ENCODE measurements at regions not wholly inside any gene's neighbourhood (a gene's known extent, or its start where the extent isn't known, plus 50 kb on each side); places are given as distances from the start of the nearest gene placed in this dataset.

DNA sequence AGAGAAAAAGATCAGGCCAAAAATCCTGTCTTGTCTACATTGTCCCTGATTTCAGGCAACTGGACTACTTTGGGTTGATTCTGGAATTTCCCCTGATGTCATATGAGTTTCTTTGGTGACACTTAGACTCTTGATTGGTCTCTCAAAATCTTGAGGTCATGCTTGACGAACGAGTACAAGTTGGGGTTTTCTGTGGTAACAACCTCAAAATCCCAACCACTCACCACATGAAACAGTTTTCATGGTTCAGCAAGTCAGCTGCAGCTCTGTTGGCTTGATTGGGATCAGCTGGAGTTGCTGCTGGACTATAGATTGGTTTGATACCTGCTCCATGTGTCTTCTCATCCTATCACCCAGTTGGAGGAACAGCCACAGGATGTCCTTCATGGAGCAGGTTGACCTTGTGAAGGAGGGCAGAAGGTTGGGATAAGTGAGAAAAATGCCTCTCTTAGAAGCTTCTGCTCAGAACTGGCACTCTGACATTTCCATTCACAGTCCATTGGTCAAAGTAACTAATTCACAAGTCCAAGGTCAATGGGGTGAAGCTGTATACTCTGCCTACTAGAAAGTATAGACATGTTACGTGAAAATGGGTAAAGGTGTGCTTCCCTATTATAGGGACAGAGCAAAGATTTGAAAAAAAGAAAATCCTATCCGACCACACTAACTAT is 284.5 kb downstream of the SH3GL2 start:
- no peak overlapping the region for H3K27ac ChIP-seq (ENCODE audit: low read depth in 1 of 2, low read length in 1 of 2)
- no peaks in the 10 kb centered on the region for H3K36me3 ChIP-seq (ENCODE audit: control insufficient read depth in 2 of 2, insufficient read depth in 2 of 2, low read length in 1 of 2)
- no peaks in the 10 kb centered on the region for H3K4me1 ChIP-seq (ENCODE audit: control insufficient read depth in 2 of 2, insufficient read depth in 2 of 2, low read length in 2 of 2)
- no peaks in the 10 kb centered on the region for H3K27me3 ChIP-seq (ENCODE audit: control insufficient read depth in 2 of 2, insufficient read depth in 1 of 2, low read length in 1 of 2)
- no peaks in the 10 kb centered on the region for H3K9me3 ChIP-seq (ENCODE audit: control insufficient read depth in 2 of 2, insufficient read depth in 1 of 2, low read length in 1 of 2)
- H3K4me3 ChIP-seq (ENCODE audit: low read length in 2 of 2) = no peak overlapping the region
- DNase-seq (ENCODE audit: low read depth in 6 of 9, low spot score in 9 of 9) = no peak
- WGBS = 73% methylated on average over 4 of the region's 4 CpGs

GRCh38 chr9:17863924-17864323 is 285.1 kb downstream of the SH3GL2 start:
- DNase-seq (ENCODE audit: low read depth in 6 of 9, low spot score in 9 of 9) = no peak
- Histone ChIP-seq H3K27me3 (ENCODE audit: control insufficient read depth in 2 of 2, insufficient read depth in 1 of 2, low read length in 1 of 2) (no peaks in the 10 kb centered on the region), H3K27ac (ENCODE audit: low read depth in 1 of 2, low read length in 1 of 2) (no peak overlapping the region), H3K9me3 (ENCODE audit: control insufficient read depth in 2 of 2, insufficient read depth in 1 of 2, low read length in 1 of 2) (no peaks in the 10 kb centered on the region), H3K4me1 (ENCODE audit: control insufficient read depth in 2 of 2, insufficient read depth in 2 of 2, low read length in 2 of 2) (no peaks in the 10 kb centered on the region), H3K4me3 (ENCODE audit: low read length in 2 of 2) (no peak overlapping the region), H3K36me3 (ENCODE audit: control insufficient read depth in 2 of 2, insufficient read depth in 2 of 2, low read length in 1 of 2) (no peaks in the 10 kb centered on the region)

DNA sequence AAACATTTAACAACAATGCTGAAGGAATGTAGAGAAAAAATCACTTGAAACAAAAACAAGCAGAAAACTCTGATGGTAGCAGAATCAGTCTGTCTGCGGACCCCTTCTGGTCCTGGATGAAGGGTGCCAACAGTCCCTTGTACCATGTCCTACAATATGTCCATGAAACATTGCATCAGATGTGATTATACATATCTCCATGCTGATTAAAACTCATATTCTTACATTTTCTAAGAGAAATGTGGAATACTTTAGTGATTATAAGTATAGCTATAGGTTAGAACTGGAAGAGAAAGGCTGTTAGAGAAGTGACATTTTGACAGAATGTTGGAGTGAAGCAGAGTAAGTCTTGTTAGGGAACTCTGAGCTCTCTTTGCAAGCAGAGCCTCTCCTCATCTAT is 286.1 kb downstream of the SH3GL2 start:
- Histone ChIP-seq H3K4me3 (ENCODE audit: low read length in 2 of 2) (no peak overlapping the region), H3K36me3 (ENCODE audit: control insufficient read depth in 2 of 2, insufficient read depth in 2 of 2, low read length in 1 of 2) (no peaks in the 10 kb centered on the region), H3K4me1 (ENCODE audit: control insufficient read depth in 2 of 2, insufficient read depth in 2 of 2, low read length in 2 of 2) (no peaks in the 10 kb centered on the region), H3K27me3 (ENCODE audit: control insufficient read depth in 2 of 2, insufficient read depth in 1 of 2, low read length in 1 of 2) (no peaks in the 10 kb centered on the region), H3K27ac (ENCODE audit: low read depth in 1 of 2, low read length in 1 of 2) (no peak overlapping the region), H3K9me3 (ENCODE audit: control insufficient read depth in 2 of 2, insufficient read depth in 1 of 2, low read length in 1 of 2) (no peaks in the 10 kb centered on the region)
- 97% methylated on average over 1 of the region's 1 CpG for WGBS
- DNase-seq (ENCODE audit: low read depth in 6 of 9, low spot score in 9 of 9) = no peak

- WGBS = 52% methylated on average over 1 of the region's 1 CpG
- H3K27me3 ChIP-seq (ENCODE audit: control insufficient read depth in 2 of 2, insufficient read depth in 1 of 2, low read length in 1 of 2) = no peaks in the 10 kb centered on the region
- no peak for DNase-seq (ENCODE audit: low read depth in 6 of 9, low spot score in 9 of 9)
- H3K36me3 ChIP-seq (ENCODE audit: control insufficient read depth in 2 of 2, insufficient read depth in 2 of 2, low read length in 1 of 2) = no peaks in the 10 kb centered on the region
- H3K4me1 ChIP-seq (ENCODE audit: control insufficient read depth in 2 of 2, insufficient read depth in 2 of 2, low read length in 2 of 2) = no peaks in the 10 kb centered on the region
- H3K27ac ChIP-seq (ENCODE audit: low read depth in 1 of 2, low read length in 1 of 2) = no peak overlapping the region
- H3K9me3 ChIP-seq (ENCODE audit: control insufficient read depth in 2 of 2, insufficient read depth in 1 of 2, low read length in 1 of 2) = no peaks in the 10 kb centered on the region
- no peak overlapping the region for H3K4me3 ChIP-seq (ENCODE audit: low read length in 2 of 2)
Measured at GRCh38 chr9:17865881-17866280, 287.0 kb downstream of the SH3GL2 start.

DNA sequence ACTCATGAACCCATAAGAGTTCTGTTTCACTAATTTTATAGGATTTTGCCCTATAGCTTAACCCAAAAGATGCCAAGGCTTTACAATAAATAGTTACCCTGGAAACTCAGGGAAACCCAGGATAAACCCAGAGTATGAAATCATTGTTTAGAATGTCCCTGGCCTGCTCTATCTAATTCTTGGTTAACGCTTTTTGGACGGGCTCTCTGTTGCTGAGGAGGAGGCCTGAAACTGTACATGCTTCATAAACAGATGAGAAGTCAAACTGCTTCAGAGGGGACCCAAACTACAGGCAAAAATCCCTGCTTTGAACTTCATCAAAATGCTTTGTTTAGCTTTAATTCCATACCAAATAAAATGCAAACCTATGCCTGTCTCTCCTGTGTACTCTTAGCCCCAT is 291.9 kb downstream of the SH3GL2 start:
- DNase-seq (ENCODE audit: low read depth in 6 of 9, low spot score in 9 of 9) = no peak
- Histone ChIP-seq H3K27me3 (ENCODE audit: control insufficient read depth in 2 of 2, insufficient read depth in 1 of 2, low read length in 1 of 2) (no peaks in the 10 kb centered on the region), H3K9me3 (ENCODE audit: control insufficient read depth in 2 of 2, insufficient read depth in 1 of 2, low read length in 1 of 2) (no peaks in the 10 kb centered on the region), H3K4me3 (ENCODE audit: low read length in 2 of 2) (no peak overlapping the region), H3K4me1 (ENCODE audit: control insufficient read depth in 2 of 2, insufficient read depth in 2 of 2, low read length in 2 of 2) (no peaks in the 10 kb centered on the region), H3K27ac (ENCODE audit: low read depth in 1 of 2, low read length in 1 of 2) (no peak overlapping the region), H3K36me3 (ENCODE audit: control insufficient read depth in 2 of 2, insufficient read depth in 2 of 2, low read length in 1 of 2) (no peaks in the 10 kb centered on the region)
- WGBS = 96% methylated on average over 2 of the region's 2 CpGs

- no peaks in the 10 kb centered on the region for H3K9me3 ChIP-seq (ENCODE audit: control insufficient read depth in 2 of 2, insufficient read depth in 1 of 2, low read length in 1 of 2)
- no peaks in the 10 kb centered on the region for H3K36me3 ChIP-seq (ENCODE audit: control insufficient read depth in 2 of 2, insufficient read depth in 2 of 2, low read length in 1 of 2)
- no peak overlapping the region for H3K27ac ChIP-seq (ENCODE audit: low read depth in 1 of 2, low read length in 1 of 2)
- H3K4me3 ChIP-seq (ENCODE audit: low read length in 2 of 2) = no peak overlapping the region
- H3K4me1 ChIP-seq (ENCODE audit: control insufficient read depth in 2 of 2, insufficient read depth in 2 of 2, low read length in 2 of 2) = no peaks in the 10 kb centered on the region
- no peak for DNase-seq (ENCODE audit: low read depth in 6 of 9, low spot score in 9 of 9)
- WGBS = 94% methylated on average over 2 of the region's 2 CpGs
- no peaks in the 10 kb centered on the region for H3K27me3 ChIP-seq (ENCODE audit: control insufficient read depth in 2 of 2, insufficient read depth in 1 of 2, low read length in 1 of 2)
Measured at GRCh38 chr9:17871213-17871890, 292.5 kb downstream of the SH3GL2 start.

- Histone ChIP-seq H3K4me1 (ENCODE audit: control insufficient read depth in 2 of 2, insufficient read depth in 2 of 2, low read length in 2 of 2) (no peaks in the 10 kb centered on the region), H3K4me3 (ENCODE audit: low read length in 2 of 2) (no peak overlapping the region), H3K27me3 (ENCODE audit: control insufficient read depth in 2 of 2, insufficient read depth in 1 of 2, low read length in 1 of 2) (no peaks in the 10 kb centered on the region), H3K27ac (ENCODE audit: low read depth in 1 of 2, low read length in 1 of 2) (no peak overlapping the region), H3K36me3 (ENCODE audit: control insufficient read depth in 2 of 2, insufficient read depth in 2 of 2, low read length in 1 of 2) (no peaks in the 10 kb centered on the region), H3K9me3 (ENCODE audit: control insufficient read depth in 2 of 2, insufficient read depth in 1 of 2, low read length in 1 of 2) (no peaks in the 10 kb centered on the region)
- no peak for DNase-seq (ENCODE audit: low read depth in 6 of 9, low spot score in 9 of 9)
- WGBS = 96% methylated on average over 1 of the region's 1 CpG
Measured at GRCh38 chr9:17875886-17876285, 297.0 kb downstream of the SH3GL2 start.

GRCh38 chr9:17876687-17877086 is 297.8 kb downstream of the SH3GL2 start:
- H3K4me1 ChIP-seq (ENCODE audit: control insufficient read depth in 2 of 2, insufficient read depth in 2 of 2, low read length in 2 of 2) = no peaks in the 10 kb centered on the region
- no peak for DNase-seq (ENCODE audit: low read depth in 6 of 9, low spot score in 9 of 9)
- no peaks in the 10 kb centered on the region for H3K27me3 ChIP-seq (ENCODE audit: control insufficient read depth in 2 of 2, insufficient read depth in 1 of 2, low read length in 1 of 2)
- WGBS = 89% methylated on average over 3 of the region's 3 CpGs
- no peaks in the 10 kb centered on the region for H3K9me3 ChIP-seq (ENCODE audit: control insufficient read depth in 2 of 2, insufficient read depth in 1 of 2, low read length in 1 of 2)
- no peak overlapping the region for H3K27ac ChIP-seq (ENCODE audit: low read depth in 1 of 2, low read length in 1 of 2)
- no peak overlapping the region for H3K4me3 ChIP-seq (ENCODE audit: low read length in 2 of 2)
- no peaks in the 10 kb centered on the region for H3K36me3 ChIP-seq (ENCODE audit: control insufficient read depth in 2 of 2, insufficient read depth in 2 of 2, low read length in 1 of 2)

GRCh38 chr9:17878810-17879370 is 300.0 kb downstream of the SH3GL2 start:
- DNase-seq (ENCODE audit: low read depth in 6 of 9, low spot score in 9 of 9) = no peak
- no peaks in the 10 kb centered on the region for H3K4me1 ChIP-seq (ENCODE audit: control insufficient read depth in 2 of 2, insufficient read depth in 2 of 2, low read length in 2 of 2)
- H3K9me3 ChIP-seq (ENCODE audit: control insufficient read depth in 2 of 2, insufficient read depth in 1 of 2, low read length in 1 of 2) = no peaks in the 10 kb centered on the region
- WGBS = 72% methylated on average over 3 of the region's 3 CpGs
- no peaks in the 10 kb centered on the region for H3K36me3 ChIP-seq (ENCODE audit: control insufficient read depth in 2 of 2, insufficient read depth in 2 of 2, low read length in 1 of 2)
- H3K4me3 ChIP-seq (ENCODE audit: low read length in 2 of 2) = no peak overlapping the region
- H3K27ac ChIP-seq (ENCODE audit: low read depth in 1 of 2, low read length in 1 of 2) = no peak overlapping the region
- H3K27me3 ChIP-seq (ENCODE audit: control insufficient read depth in 2 of 2, insufficient read depth in 1 of 2, low read length in 1 of 2) = no peaks in the 10 kb centered on the region
